Breast epithelium (tissue), 4 donors: ENCODE measurements at regions not wholly inside any gene's neighbourhood (a gene's known extent, or its start where the extent isn't known, plus 50 kb on each side); places are given as distances from the start of the nearest gene placed in this dataset.

Experiments
- DNase-seq, 2 donors: peaks; one replicate each; pipeline ENCODE4 v3.0.0-alpha.2; 2019; ENCODE audit warnings: low spot score in 2 of 2
- H3K27ac ChIP-seq, 2 donors: fragments of 200-600 bp; sonication (generic) in 1 of 2; one replicate each; pipeline ENCODE4 v1.5.1; 2016 to 2019; ENCODE audit warnings: mild to moderate bottlenecking in 1 of 2
- H3K27me3 ChIP-seq, 2 donors: fragments of 200-600 bp; sonication (generic) in 1 of 2; one replicate each; pipeline versions ENCODE4 v1.5.1 to v1.6.0; 2017 to 2019; ENCODE audit warnings: control low read depth in 1 of 2, mild to moderate bottlenecking in 1 of 2
- H3K36me3 ChIP-seq: fragments of 200-600 bp; one replicate; pipeline ENCODE4 v1.5.1; 2019
- H3K4me1 ChIP-seq, 2 donors: fragments of 200-600 bp; sonication (generic); one replicate each; pipeline ENCODE4 v1.5.1; 2016 to 2019; ENCODE audit warnings: control low read depth in 1 of 2
- H3K4me3 ChIP-seq, 3 donors: fragments of 200-600 bp; sonication (generic); 1 replicate in 2 of 3; 2 replicates in 1 of 3; pipeline ENCODE4 v1.5.1; 2016 to 2019; ENCODE audit warnings: mild to moderate bottlenecking in 3 of 3, moderate library complexity in 2 of 3
- H3K9me3 ChIP-seq, 2 donors: fragments of 200-600 bp; sonication (generic) in 1 of 2; one replicate each; pipeline ENCODE4 v1.5.1; 2016 to 2019; ENCODE audit warnings: control low read depth in 1 of 2
- CTCF ChIP-seq, 3 donors: fragments of 450-650 bp; IDR thresholded peaks; one replicate each; pipeline ENCODE4 v1.5.1; 2016 to 2017; ENCODE audit warnings: antibody characterized with exemption in 3 of 3, mild to moderate bottlenecking in 3 of 3, moderate library complexity in 3 of 3
- POLR2A ChIP-seq: fragments of 450-650 bp; IDR thresholded peaks from one replicate; pipeline ENCODE4 v1.6.1; 2016; ENCODE audit warnings: antibody characterized with exemption, mild to moderate bottlenecking, moderate library complexity
- POLR2AphosphoS5 ChIP-seq, 3 donors: sonication (generic); formaldehyde crosslinking; IDR thresholded peaks; one replicate each; pipeline ENCODE4 v1.6.1; 2017; ENCODE audit warnings: antibody characterized with exemption in 3 of 3
- intact Hi-C: fragments of 100-400 bp; cut with DNase I; formaldehyde crosslinking; loops from one replicate; pipeline ENCODE4 v1.15.1; 2023; ENCODE audit warnings: low total_unique reads

GRCh38 chr13:54004026-54004699 is 975.5 kb downstream of the OLFM4 start:
- Histone ChIP-seq H3K9me3 (no peaks in the 10 kb centered on the region), H3K27me3 (no peaks in the 10 kb centered on the region), H3K4me1 (no peaks in the 10 kb centered on the region), H3K27ac (no peak overlapping the region), H3K4me3 (no peak overlapping the region), H3K36me3 (no peaks in the 10 kb centered on the region)
- intact Hi-C loops = no loop called here
- TF ChIP-seq POLR2AphosphoS5 (IDR thresholded peaks at IDR 0.05) (no peak), CTCF (IDR thresholded peaks at IDR 0.05) (no peak), POLR2A (no peak)
- no peak for DNase-seq

GRCh38 chr13:54016542-54016941 is 987.9 kb downstream of the OLFM4 start:
- TF ChIP-seq POLR2A (no peak), CTCF (IDR thresholded peaks at IDR 0.05) (no peak)
- H3K27me3 ChIP-seq = no peaks in the 10 kb centered on the region
- DNase-seq = no peak
- no peaks in the 10 kb centered on the region for H3K9me3 ChIP-seq
- H3K27ac ChIP-seq = no peak overlapping the region
- H3K4me3 ChIP-seq = no peak overlapping the region
- H3K36me3 ChIP-seq = no peaks in the 10 kb centered on the region
- intact Hi-C loops = no loop called here
- H3K4me1 ChIP-seq = no peaks in the 10 kb centered on the region

- TF ChIP-seq POLR2A = no peak
- no peak for TF ChIP-seq POLR2AphosphoS5 (IDR thresholded peaks at IDR 0.05)
- TF ChIP-seq CTCF (IDR thresholded peaks at IDR 0.05) = no peak
- H3K4me1 ChIP-seq = no peaks in the 10 kb centered on the region
- no peak overlapping the region for H3K27ac ChIP-seq
- no peaks in the 10 kb centered on the region for H3K36me3 ChIP-seq
- H3K9me3 ChIP-seq = no peaks in the 10 kb centered on the region
- H3K4me3 ChIP-seq = no peak overlapping the region
- intact Hi-C loops = no loop called here
- no peaks in the 10 kb centered on the region for H3K27me3 ChIP-seq
- DNase-seq = no peak
Measured at GRCh38 chr13:54018485-54018884, 989.9 kb downstream of the OLFM4 start.

GRCh38 chr13:54029226-54029625 is 1000.6 kb downstream of the OLFM4 start:
- Histone ChIP-seq H3K27ac (no peak overlapping the region), H3K9me3 (peaks cover 6 to 24% of the 10 kb centered on the region in 2 donors), H3K4me1 (no peaks in the 10 kb centered on the region), H3K36me3 (no peaks in the 10 kb centered on the region), H3K27me3 (no peaks in the 10 kb centered on the region), H3K4me3 (no peak overlapping the region)
- intact Hi-C loops = no loop called here
- no peak for DNase-seq
- TF ChIP-seq CTCF (IDR thresholded peaks at IDR 0.05) (no peak), POLR2AphosphoS5 (IDR thresholded peaks at IDR 0.05) (no peak), POLR2A (no peak)

- no peaks in the 10 kb centered on the region for H3K4me1 ChIP-seq
- no peak overlapping the region for H3K27ac ChIP-seq
- H3K9me3 ChIP-seq = peaks cover 6 to 23% of the 10 kb centered on the region in 2 donors
- no peaks in the 10 kb centered on the region for H3K27me3 ChIP-seq
- H3K36me3 ChIP-seq = no peaks in the 10 kb centered on the region
- H3K4me3 ChIP-seq = no peak overlapping the region
- DNase-seq = no peak
- TF ChIP-seq POLR2A (no peak), POLR2AphosphoS5 (IDR thresholded peaks at IDR 0.05) (no peak), CTCF (IDR thresholded peaks at IDR 0.05) (no peak)
- intact Hi-C loops = no loop called here
Measured at GRCh38 chr13:54029720-54030119, 1001.1 kb downstream of the OLFM4 start.
